Mucosa of stomach (tissue), 1 donor: ENCODE measurements at regions not wholly inside any gene's neighbourhood (a gene's known extent, or its start where the extent isn't known, plus 50 kb on each side); places are given as distances from the start of the nearest gene placed in this dataset.

Source experiments
- H3K27me3 ChIP-seq: one replicate; pipeline ENCODE4 v1.7.0; 2013; ENCODE audit warnings: mild to moderate bottlenecking, low read length; ENCODE audit not compliant: control insufficient read depth, insufficient read depth
- H3K36me3 ChIP-seq: one replicate; pipeline ENCODE4 v1.7.0; 2013; ENCODE audit warnings: low read length; ENCODE audit not compliant: control insufficient read depth, insufficient read depth
- H3K4me1 ChIP-seq: one replicate; pipeline ENCODE4 v1.7.0; 2013; ENCODE audit warnings: mild to moderate bottlenecking, low read length; ENCODE audit not compliant: control insufficient read depth, insufficient read depth
- H3K4me3 ChIP-seq: one replicate; pipeline ENCODE4 v1.7.0; 2013; ENCODE audit warnings: low read length
- H3K9ac ChIP-seq: one replicate; pipeline ENCODE4 v1.7.0; 2013; ENCODE audit warnings: mild to moderate bottlenecking, low read length, moderate library complexity
- H3K9me3 ChIP-seq: one replicate; pipeline ENCODE4 v1.7.0; 2013; ENCODE audit warnings: mild to moderate bottlenecking, low read length, moderate library complexity; ENCODE audit not compliant: control insufficient read depth
- donor health status: Pancreatic carcinoma.

GRCh38 chr5:154575546-154576428, 97.8 kb upstream of the HAND1 start:
- H3K9me3 ChIP-seq: no peaks in the 10 kb centered on the region
- peaks cover 19% of the 10 kb centered on the region for H3K27me3 ChIP-seq
- no peaks in the 10 kb centered on the region for H3K36me3 ChIP-seq
- no peaks in the 10 kb centered on the region for H3K4me1 ChIP-seq
- H3K9ac ChIP-seq: no peak overlapping the region
- H3K4me3 ChIP-seq: no peak overlapping the region

GRCh38 chr5:154573011-154573410, 95.0 kb upstream of the HAND1 start:
- Histone ChIP-seq H3K36me3 (no peaks in the 10 kb centered on the region), H3K4me1 (no peaks in the 10 kb centered on the region), H3K4me3 (no peak overlapping the region), H3K27me3 (peaks cover 19% of the 10 kb centered on the region), H3K9me3 (no peaks in the 10 kb centered on the region), H3K9ac (no peak overlapping the region)

GRCh38 chr5:154571325-154572035, 93.5 kb upstream of the HAND1 start:
- H3K9me3 ChIP-seq: no peaks in the 10 kb centered on the region
- no peaks in the 10 kb centered on the region for H3K4me1 ChIP-seq
- no peak overlapping the region for H3K9ac ChIP-seq
- H3K36me3 ChIP-seq: no peaks in the 10 kb centered on the region
- no peak overlapping the region for H3K4me3 ChIP-seq
- peaks cover 14% of the 10 kb centered on the region for H3K27me3 ChIP-seq

GRCh38 chr5:154570572-154571324, 92.7 kb upstream of the HAND1 start:
- Histone ChIP-seq H3K4me1 (no peaks in the 10 kb centered on the region), H3K4me3 (no peak overlapping the region), H3K36me3 (no peaks in the 10 kb centered on the region), H3K27me3 (peaks cover 10% of the 10 kb centered on the region), H3K9me3 (no peaks in the 10 kb centered on the region), H3K9ac (no peak overlapping the region)

- no peaks in the 10 kb centered on the region for H3K4me1 ChIP-seq
- no peaks in the 10 kb centered on the region for H3K9me3 ChIP-seq
- peaks cover 3% of the 10 kb centered on the region for H3K27me3 ChIP-seq
- H3K36me3 ChIP-seq: no peaks in the 10 kb centered on the region
- no peak overlapping the region for H3K4me3 ChIP-seq
- H3K9ac ChIP-seq: no peak overlapping the region
These were observed 90.6 kb upstream of the HAND1 start for GRCh38 chr5:154568589-154568988.

DNA sequence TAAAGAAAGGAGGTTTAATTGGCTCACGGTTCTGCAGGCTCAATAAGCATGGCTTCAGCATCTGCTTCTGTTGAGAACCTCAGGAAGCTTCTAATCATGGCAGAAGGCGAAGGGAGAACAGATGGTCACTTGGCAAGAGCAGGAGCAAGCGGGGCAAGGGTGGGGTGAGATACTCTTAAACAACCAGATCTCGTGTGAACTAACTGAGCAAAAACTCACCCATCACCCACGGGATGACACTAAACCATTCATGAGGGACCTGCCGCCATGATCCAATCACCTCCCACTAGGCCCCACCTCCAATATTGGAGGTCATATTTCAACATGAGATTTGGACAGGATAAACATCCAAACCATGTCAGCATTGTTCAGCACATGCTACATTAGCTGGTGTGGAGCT, 89.1 kb upstream of the HAND1 start:
- H3K4me1 ChIP-seq: no peaks in the 10 kb centered on the region
- H3K36me3 ChIP-seq: no peaks in the 10 kb centered on the region
- H3K9ac ChIP-seq: no peak overlapping the region
- no peaks in the 10 kb centered on the region for H3K9me3 ChIP-seq
- no peak overlapping the region for H3K4me3 ChIP-seq
- H3K27me3 ChIP-seq: peaks cover 3% of the 10 kb centered on the region

- no peak overlapping the region for H3K4me3 ChIP-seq
- H3K36me3 ChIP-seq: no peaks in the 10 kb centered on the region
- no peaks in the 10 kb centered on the region for H3K4me1 ChIP-seq
- no peaks in the 10 kb centered on the region for H3K9me3 ChIP-seq
- H3K27me3 ChIP-seq: peaks cover 3% of the 10 kb centered on the region
- no peak overlapping the region for H3K9ac ChIP-seq
These were observed 88.2 kb upstream of the HAND1 start for GRCh38 chr5:154566146-154566680.

- Histone ChIP-seq H3K27me3 (peaks cover 3% of the 10 kb centered on the region), H3K9ac (no peak overlapping the region), H3K4me3 (no peak overlapping the region), H3K4me1 (no peaks in the 10 kb centered on the region), H3K9me3 (no peaks in the 10 kb centered on the region), H3K36me3 (no peaks in the 10 kb centered on the region)
These were observed 87.1 kb upstream of the HAND1 start for GRCh38 chr5:154565123-154565522.

DNA sequence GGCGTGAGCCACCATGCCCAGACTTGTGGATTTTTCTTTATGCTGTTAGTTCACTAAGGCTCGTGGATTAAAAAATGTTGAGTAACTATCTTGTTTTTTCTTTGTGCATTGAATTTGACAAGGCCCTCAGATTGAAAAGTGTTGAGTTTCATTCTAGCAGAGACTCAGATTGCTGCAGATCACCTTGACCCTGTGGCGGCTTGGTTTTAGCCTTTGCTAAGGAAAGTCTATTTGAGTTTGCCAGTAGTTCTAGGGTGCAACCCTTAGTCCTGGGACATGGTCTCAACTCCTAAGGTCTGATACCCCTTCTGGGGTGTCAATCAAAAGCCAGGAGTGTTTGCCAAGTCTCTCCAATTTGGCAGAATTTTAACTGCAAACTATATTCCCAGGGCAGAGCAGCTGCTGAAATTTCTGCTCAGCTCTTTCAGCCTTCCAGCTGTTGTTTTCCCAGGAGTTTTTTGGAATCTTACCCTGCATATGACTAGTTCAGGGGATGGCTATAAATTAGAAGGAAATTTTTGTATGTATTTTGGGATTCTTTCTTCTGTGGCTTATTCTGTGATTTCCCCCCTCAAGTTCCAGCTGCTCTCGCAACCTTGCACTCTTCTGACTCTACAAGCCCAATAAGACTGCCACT, 84.3 kb upstream of the HAND1 start:
- Histone ChIP-seq H3K36me3 (no peaks in the 10 kb centered on the region), H3K27me3 (peaks cover 3% of the 10 kb centered on the region), H3K4me1 (no peaks in the 10 kb centered on the region), H3K9me3 (no peaks in the 10 kb centered on the region), H3K9ac (no peak overlapping the region), H3K4me3 (no peak overlapping the region)

GRCh38 chr5:154559398-154560276, 81.6 kb upstream of the HAND1 start:
- H3K4me1 ChIP-seq: no peaks in the 10 kb centered on the region
- H3K36me3 ChIP-seq: no peaks in the 10 kb centered on the region
- H3K27me3 ChIP-seq: no peaks in the 10 kb centered on the region
- no peaks in the 10 kb centered on the region for H3K9me3 ChIP-seq
- H3K4me3 ChIP-seq: no peak overlapping the region
- no peak overlapping the region for H3K9ac ChIP-seq

- Histone ChIP-seq H3K4me3 (no peak overlapping the region), H3K9ac (no peak overlapping the region), H3K27me3 (no peaks in the 10 kb centered on the region), H3K9me3 (no peaks in the 10 kb centered on the region), H3K36me3 (no peaks in the 10 kb centered on the region), H3K4me1 (no peaks in the 10 kb centered on the region)
These were observed 79.5 kb upstream of the HAND1 start for GRCh38 chr5:154557548-154557947.
